ENCODE measurements at regions not wholly inside any gene's neighbourhood (a gene's known extent, or its start where the extent isn't known, plus 50 kb on each side); places are given as distances from the start of the nearest gene placed in this dataset.

GRCh38 chr3:78143000-78143399 lies 1103.1 kb downstream of the ROBO2 start:
- TF ChIP-seq CTCF (IDR thresholded peaks at IDR 0.05) (no peak), POLR2A (IDR thresholded peaks at IDR 0.05) (no peak)
